Liver (tissue), 8 donors: ENCODE measurements at regions not wholly inside any gene's neighbourhood (a gene's known extent, or its start where the extent isn't known, plus 50 kb on each side); places are given as distances from the start of the nearest gene placed in this dataset.

ENCODE experiments used
- DNase-seq: peaks from one replicate; pipeline ENCODE4 v3.0.0-alpha.2; 2017; ENCODE audit warnings: low spot score
- H3K27ac ChIP-seq, 2 donors: one replicate each; pipeline ENCODE4 v1.7.0; 2013; ENCODE audit warnings: inconsistent platforms in 2 of 2, low read length in 2 of 2, control low read depth in 1 of 2, low read depth in 1 of 2, mild to moderate bottlenecking in 1 of 2
- H3K27me3 ChIP-seq, 4 donors: one replicate each; pipeline versions ENCODE4 v1.6.1 to v1.7.0; 2013; ENCODE audit warnings: low read length in 3 of 4, inconsistent platforms in 1 of 4, mild to moderate bottlenecking in 1 of 4, moderate library complexity in 1 of 4; ENCODE audit not compliant: control insufficient read depth in 4 of 4, insufficient read depth in 4 of 4
- H3K36me3 ChIP-seq, 4 donors: one replicate each; pipeline versions ENCODE4 v1.6.1 to v1.7.0; 2013; ENCODE audit warnings: low read length in 3 of 4, mild to moderate bottlenecking in 3 of 4, low read depth in 1 of 4, moderate library complexity in 1 of 4; ENCODE audit not compliant: control insufficient read depth in 4 of 4, insufficient read depth in 3 of 4
- H3K4me1 ChIP-seq, 4 donors: one replicate each; pipeline versions ENCODE4 v1.6.1 to v1.7.0; 2013; ENCODE audit warnings: low read length in 3 of 4, mild to moderate bottlenecking in 3 of 4, moderate library complexity in 1 of 4; ENCODE audit not compliant: control insufficient read depth in 4 of 4, insufficient read depth in 4 of 4
- H3K4me3 ChIP-seq, 3 donors: one replicate each; pipeline versions ENCODE4 v1.6.1 to v1.7.0; 2013; ENCODE audit warnings: low read length in 3 of 3, control low read depth in 1 of 3, low read depth in 1 of 3, mild to moderate bottlenecking in 1 of 3
- H3K9ac ChIP-seq, 2 donors: one replicate each; pipeline ENCODE4 v1.7.0; 2013; ENCODE audit warnings: low read length in 2 of 2, mild to moderate bottlenecking in 2 of 2, moderate library complexity in 2 of 2, control low read depth in 1 of 2, low read depth in 1 of 2
- H3K9me3 ChIP-seq, 4 donors: one replicate each; pipeline versions ENCODE4 v1.6.1 to v1.7.0; 2013; ENCODE audit warnings: low read length in 3 of 4; ENCODE audit not compliant: control insufficient read depth in 4 of 4
- EGR1 ChIP-seq, 2 donors: IDR thresholded peaks; 2 replicates each; pipeline ENCODE4 v1.6.1; 2016 to 2018; ENCODE audit warnings: antibody characterized with exemption in 2 of 2, low read depth in 2 of 2
- FOXA1 ChIP-seq: IDR thresholded peaks from 2 replicates; pipeline ENCODE4 v1.6.1; 2016; ENCODE audit warnings: antibody characterized with exemption
- FOXA2 ChIP-seq: IDR thresholded peaks from 2 replicates; pipeline ENCODE4 v1.6.1; 2016; ENCODE audit warnings: antibody characterized with exemption
- GABPA ChIP-seq, 2 donors: IDR thresholded peaks in 1 of 2; conservative IDR thresholded peaks in 1 of 2; 2 replicates each; pipeline ENCODE4 v1.6.1; 2016; ENCODE audit warnings: antibody characterized with exemption in 2 of 2, mild to moderate bottlenecking in 1 of 2, moderate library complexity in 1 of 2
- HNF4A ChIP-seq, 2 donors: conservative IDR thresholded peaks; 2 replicates each; pipeline ENCODE4 v1.6.1; 2016; ENCODE audit warnings: antibody characterized with exemption in 2 of 2, mild to moderate bottlenecking in 2 of 2
- HNF4G ChIP-seq: IDR thresholded peaks from 2 replicates; pipeline ENCODE4 v1.6.1; 2016; ENCODE audit warnings: antibody characterized with exemption
- JUND ChIP-seq, 2 donors: IDR thresholded peaks; 2 replicates each; pipeline ENCODE4 v1.6.1; 2016; ENCODE audit warnings: antibody characterized with exemption in 2 of 2
- MAX ChIP-seq: IDR thresholded peaks from 2 replicates; pipeline ENCODE4 v1.6.1; 2016; ENCODE audit warnings: antibody characterized with exemption
- NR2F2 ChIP-seq: IDR thresholded peaks from 2 replicates; pipeline ENCODE4 v1.6.1; 2016; ENCODE audit warnings: antibody characterized with exemption
- RAD21 ChIP-seq, 2 donors: IDR thresholded peaks; 2 replicates each; pipeline ENCODE4 v1.6.1; 2016; ENCODE audit warnings: antibody characterized with exemption in 2 of 2, mild to moderate bottlenecking in 2 of 2
- RXRA ChIP-seq, 2 donors: IDR thresholded peaks; 2 replicates each; pipeline ENCODE4 v1.6.1; 2017 to 2018; ENCODE audit warnings: antibody characterized with exemption in 2 of 2, mild to moderate bottlenecking in 1 of 2
- SP1 ChIP-seq: IDR thresholded peaks from 2 replicates; pipeline ENCODE4 v1.6.1; 2018; ENCODE audit warnings: antibody characterized with exemption, mild to moderate bottlenecking
- TAF1 ChIP-seq: conservative IDR thresholded peaks from 2 replicates; pipeline ENCODE4 v1.6.1; 2016; ENCODE audit warnings: antibody characterized with exemption, mild to moderate bottlenecking
- YY1 ChIP-seq: IDR thresholded peaks from 2 replicates; pipeline ENCODE4 v1.6.1; 2016; ENCODE audit warnings: antibody characterized with exemption, mild to moderate bottlenecking
- WGBS: extraction: QIAGEN DNeasy Blood & Tissue Kit; methylation state at CpG from one replicate; pipeline ENCODE4 v1.1.7; 2013; 5-methylcytosine and 5-hydroxymethylcytosine counted together
- TF ChIP-seq, protein P1 (sequence below): IDR thresholded peaks from 2 replicates; pipeline ENCODE4 v1.6.1; 2016; ENCODE audit warnings: antibody characterized with exemption
- TF ChIP-seq, protein P2 (sequence below): IDR thresholded peaks from 2 replicates; pipeline ENCODE4 v1.6.1; 2016; ENCODE audit warnings: antibody characterized with exemption
- TF ChIP-seq, protein P3 (sequence below): IDR thresholded peaks from 2 replicates; pipeline ENCODE4 v1.6.1; 2016; ENCODE audit warnings: antibody characterized with exemption, mild to moderate bottlenecking
- TF ChIP-seq, protein P4 (sequence below): fragments of 150-350 bp; IDR thresholded peaks from 2 replicates; pipeline ENCODE4 v1.5.1; 2017; ENCODE audit warnings: improper control_type of control experiment, low read depth, low read length; ENCODE audit not compliant: missing input control
- donor health status: healthy.
- donor health status: healthy.
- donor health status: healthy.
- donor health status: healthy.
- donor health status: healthy.

DNA sequence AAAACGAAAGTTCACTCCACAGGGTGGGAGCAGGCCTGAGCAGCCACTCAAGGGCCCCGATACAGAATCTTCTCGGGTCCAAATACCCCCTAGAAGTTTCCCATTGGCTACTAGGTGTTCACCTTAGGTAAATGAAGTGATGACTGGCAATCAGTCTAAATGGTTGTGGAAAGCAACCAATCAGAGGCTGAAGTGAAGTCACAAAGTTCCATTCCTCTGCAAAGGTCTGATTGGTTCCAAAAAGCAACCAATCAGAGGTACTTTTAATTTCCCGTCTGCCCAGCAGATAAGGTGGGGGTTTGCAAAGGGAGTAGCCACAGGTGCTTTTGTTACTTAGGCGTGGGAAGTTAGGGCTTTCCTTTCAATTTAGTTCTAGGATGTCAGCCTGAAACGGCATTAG is 58.2 kb upstream of the NKAP start:
- Histone ChIP-seq H3K27ac (no peak overlapping the region), H3K36me3 (no peaks in the 10 kb centered on the region), H3K9ac (no peak overlapping the region), H3K9me3 (peaks cover 0 to 2% (median 0%) of the 10 kb centered on the region in 4 donors), H3K4me3 (no peak overlapping the region), H3K27me3 (peaks cover 0 to 14% (median 5%) of the 10 kb centered on the region in 4 donors), H3K4me1 (peaks cover 0 to 12% (median 2%) of the 10 kb centered on the region in 4 donors)
- 54% methylated on average over 6 of the region's 6 CpGs for WGBS
- no peak for DNase-seq
- TF ChIP-seq, protein P1, sequence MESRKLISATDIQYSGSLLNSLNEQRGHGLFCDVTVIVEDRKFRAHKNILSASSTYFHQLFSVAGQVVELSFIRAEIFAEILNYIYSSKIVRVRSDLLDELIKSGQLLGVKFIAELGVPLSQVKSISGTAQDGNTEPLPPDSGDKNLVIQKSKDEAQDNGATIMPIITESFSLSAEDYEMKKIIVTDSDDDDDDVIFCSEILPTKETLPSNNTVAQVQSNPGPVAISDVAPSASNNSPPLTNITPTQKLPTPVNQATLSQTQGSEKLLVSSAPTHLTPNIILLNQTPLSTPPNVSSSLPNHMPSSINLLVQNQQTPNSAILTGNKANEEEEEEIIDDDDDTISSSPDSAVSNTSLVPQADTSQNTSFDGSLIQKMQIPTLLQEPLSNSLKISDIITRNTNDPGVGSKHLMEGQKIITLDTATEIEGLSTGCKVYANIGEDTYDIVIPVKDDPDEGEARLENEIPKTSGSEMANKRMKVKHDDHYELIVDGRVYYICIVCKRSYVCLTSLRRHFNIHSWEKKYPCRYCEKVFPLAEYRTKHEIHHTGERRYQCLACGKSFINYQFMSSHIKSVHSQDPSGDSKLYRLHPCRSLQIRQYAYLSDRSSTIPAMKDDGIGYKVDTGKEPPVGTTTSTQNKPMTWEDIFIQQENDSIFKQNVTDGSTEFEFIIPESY = no peak
- no peak for TF ChIP-seq EGR1 (IDR thresholded peaks at IDR 0.05; ENCODE audit: low read depth in 2 of 2)
- TF ChIP-seq, protein P2, sequence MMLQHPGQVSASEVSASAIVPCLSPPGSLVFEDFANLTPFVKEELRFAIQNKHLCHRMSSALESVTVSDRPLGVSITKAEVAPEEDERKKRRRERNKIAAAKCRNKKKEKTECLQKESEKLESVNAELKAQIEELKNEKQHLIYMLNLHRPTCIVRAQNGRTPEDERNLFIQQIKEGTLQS = no peak
- no peak for TF ChIP-seq RAD21 (IDR thresholded peaks at IDR 0.05)
- TF ChIP-seq NR2F2 = no peak
- TF ChIP-seq GABPA (IDR thresholded peaks at IDR 0.05 in 1 of 2, conservative IDR thresholded peaks at IDR 0.05 in 1 of 2) = no peak
- no peak for TF ChIP-seq RXRA (IDR thresholded peaks at IDR 0.05)
- TF ChIP-seq, protein P3, sequence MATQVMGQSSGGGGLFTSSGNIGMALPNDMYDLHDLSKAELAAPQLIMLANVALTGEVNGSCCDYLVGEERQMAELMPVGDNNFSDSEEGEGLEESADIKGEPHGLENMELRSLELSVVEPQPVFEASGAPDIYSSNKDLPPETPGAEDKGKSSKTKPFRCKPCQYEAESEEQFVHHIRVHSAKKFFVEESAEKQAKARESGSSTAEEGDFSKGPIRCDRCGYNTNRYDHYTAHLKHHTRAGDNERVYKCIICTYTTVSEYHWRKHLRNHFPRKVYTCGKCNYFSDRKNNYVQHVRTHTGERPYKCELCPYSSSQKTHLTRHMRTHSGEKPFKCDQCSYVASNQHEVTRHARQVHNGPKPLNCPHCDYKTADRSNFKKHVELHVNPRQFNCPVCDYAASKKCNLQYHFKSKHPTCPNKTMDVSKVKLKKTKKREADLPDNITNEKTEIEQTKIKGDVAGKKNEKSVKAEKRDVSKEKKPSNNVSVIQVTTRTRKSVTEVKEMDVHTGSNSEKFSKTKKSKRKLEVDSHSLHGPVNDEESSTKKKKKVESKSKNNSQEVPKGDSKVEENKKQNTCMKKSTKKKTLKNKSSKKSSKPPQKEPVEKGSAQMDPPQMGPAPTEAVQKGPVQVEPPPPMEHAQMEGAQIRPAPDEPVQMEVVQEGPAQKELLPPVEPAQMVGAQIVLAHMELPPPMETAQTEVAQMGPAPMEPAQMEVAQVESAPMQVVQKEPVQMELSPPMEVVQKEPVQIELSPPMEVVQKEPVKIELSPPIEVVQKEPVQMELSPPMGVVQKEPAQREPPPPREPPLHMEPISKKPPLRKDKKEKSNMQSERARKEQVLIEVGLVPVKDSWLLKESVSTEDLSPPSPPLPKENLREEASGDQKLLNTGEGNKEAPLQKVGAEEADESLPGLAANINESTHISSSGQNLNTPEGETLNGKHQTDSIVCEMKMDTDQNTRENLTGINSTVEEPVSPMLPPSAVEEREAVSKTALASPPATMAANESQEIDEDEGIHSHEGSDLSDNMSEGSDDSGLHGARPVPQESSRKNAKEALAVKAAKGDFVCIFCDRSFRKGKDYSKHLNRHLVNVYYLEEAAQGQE = no peak
- TF ChIP-seq FOXA2 = no peak
- no peak for TF ChIP-seq HNF4G
- no peak for TF ChIP-seq FOXA1
- no peak for TF ChIP-seq YY1
- TF ChIP-seq JUND (IDR thresholded peaks at IDR 0.05) = no peak
- TF ChIP-seq TAF1 = no peak
- TF ChIP-seq, protein P4, sequence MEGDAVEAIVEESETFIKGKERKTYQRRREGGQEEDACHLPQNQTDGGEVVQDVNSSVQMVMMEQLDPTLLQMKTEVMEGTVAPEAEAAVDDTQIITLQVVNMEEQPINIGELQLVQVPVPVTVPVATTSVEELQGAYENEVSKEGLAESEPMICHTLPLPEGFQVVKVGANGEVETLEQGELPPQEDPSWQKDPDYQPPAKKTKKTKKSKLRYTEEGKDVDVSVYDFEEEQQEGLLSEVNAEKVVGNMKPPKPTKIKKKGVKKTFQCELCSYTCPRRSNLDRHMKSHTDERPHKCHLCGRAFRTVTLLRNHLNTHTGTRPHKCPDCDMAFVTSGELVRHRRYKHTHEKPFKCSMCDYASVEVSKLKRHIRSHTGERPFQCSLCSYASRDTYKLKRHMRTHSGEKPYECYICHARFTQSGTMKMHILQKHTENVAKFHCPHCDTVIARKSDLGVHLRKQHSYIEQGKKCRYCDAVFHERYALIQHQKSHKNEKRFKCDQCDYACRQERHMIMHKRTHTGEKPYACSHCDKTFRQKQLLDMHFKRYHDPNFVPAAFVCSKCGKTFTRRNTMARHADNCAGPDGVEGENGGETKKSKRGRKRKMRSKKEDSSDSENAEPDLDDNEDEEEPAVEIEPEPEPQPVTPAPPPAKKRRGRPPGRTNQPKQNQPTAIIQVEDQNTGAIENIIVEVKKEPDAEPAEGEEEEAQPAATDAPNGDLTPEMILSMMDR = no peak
- no peak for TF ChIP-seq HNF4A (conservative IDR thresholded peaks at IDR 0.05)
- TF ChIP-seq SP1 = no peak
- no peak for TF ChIP-seq MAX
